HG03103 (cell line): ENCODE measurements at regions not wholly inside any gene's neighbourhood (a gene's known extent, or its start where the extent isn't known, plus 50 kb on each side); places are given as distances from the start of the nearest gene placed in this dataset.

Experiments used
- ATAC-seq: cut with Tn5 transposase; IDR thresholded peaks from one replicate; pipeline ENCODE4 v1.9.1; 2021; ENCODE audit warnings: low read depth; ENCODE audit not compliant: unreplicated experiment

- no peak for ATAC-seq
Observed at GRCh38 chr2:237213315-237214022, 127.8 kb downstream of the COPS8 start.

DNA sequence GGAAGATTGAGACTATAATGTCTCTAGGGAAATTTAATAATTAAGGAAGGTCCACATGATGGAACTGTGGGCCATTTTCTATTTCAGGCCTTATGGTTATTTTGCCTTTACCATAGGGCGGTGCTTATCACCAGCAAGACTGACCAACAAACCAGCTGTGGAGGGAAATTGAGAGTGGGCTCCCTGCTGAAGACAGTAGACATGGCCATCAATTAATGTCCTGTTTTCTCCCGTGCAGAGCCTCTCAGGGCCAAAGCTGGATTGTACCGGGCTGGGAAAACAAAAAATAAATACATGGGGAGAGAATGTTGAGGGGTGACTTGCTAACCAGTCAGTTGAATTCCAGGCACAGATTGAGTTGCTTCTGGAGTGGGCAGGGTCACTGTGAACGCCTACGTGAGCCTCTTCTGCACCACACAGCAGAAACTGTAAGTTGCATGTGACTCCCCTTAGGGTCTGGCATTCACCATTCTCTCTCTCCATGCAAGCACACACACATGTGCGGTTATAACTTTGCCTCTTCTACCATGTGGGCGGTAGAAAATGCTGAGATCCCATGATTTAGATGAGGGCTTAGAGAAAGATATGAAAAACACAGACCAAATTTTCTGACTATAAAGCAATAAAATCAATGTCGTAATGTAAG, 128.5 kb downstream of the COPS8 start:
- no peak for ATAC-seq

GRCh38 chr2:237214963-237215362, 129.3 kb downstream of the COPS8 start:
- no peak for ATAC-seq

DNA sequence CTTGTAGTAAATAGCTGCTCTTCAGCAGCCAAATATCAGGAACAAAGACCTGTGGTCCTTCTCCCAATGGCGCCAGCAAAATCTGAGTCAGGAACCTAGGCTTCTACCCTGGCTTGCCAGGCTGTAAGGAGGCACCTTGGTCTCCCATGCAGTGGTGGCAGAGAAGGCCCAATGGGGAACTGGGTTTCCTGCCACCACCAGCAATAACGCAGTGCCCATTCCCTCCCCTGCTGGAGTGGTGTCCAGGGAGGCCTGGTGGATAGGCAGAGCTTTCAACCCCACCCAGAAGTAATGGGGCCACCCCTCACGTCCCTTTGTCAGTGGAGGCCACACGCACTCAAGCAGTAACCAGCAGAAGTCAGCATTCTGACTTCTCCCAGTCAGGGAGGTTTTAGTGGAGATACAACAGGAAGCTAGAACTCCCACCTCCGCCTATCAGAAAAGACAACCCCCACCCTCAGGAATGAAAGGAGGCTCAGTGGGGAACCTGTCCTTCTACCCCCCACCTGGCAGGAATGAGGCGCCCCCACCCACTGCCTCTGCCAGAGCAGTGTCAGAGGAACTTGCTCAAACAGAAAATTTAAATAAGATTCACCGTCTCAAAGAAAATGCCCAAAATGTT, 132.4 kb downstream of the COPS8 start:
- no peak for ATAC-seq

- ATAC-seq: no peak
Observed at GRCh38 chr2:237218756-237219155, 133.1 kb downstream of the COPS8 start.

DNA sequence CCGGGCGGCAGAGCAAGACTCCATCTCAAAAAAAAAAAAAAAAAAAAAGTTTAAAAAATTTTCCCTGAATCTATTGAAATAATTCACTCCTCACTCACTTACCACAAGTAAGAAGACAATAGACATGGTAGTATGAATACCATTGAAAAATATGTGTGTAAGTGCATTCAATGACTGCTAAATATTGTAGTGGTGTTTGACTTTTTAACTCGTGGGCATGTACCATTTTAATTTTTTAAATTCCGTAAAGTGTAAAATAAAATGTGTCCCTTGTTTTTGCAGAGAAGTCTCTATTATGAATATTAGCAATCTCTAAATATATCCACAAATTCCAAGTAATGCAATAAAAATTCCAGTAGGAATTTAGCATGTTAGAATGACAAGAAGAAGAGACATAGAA, 134.1 kb downstream of the COPS8 start:
- ATAC-seq: no peak

DNA sequence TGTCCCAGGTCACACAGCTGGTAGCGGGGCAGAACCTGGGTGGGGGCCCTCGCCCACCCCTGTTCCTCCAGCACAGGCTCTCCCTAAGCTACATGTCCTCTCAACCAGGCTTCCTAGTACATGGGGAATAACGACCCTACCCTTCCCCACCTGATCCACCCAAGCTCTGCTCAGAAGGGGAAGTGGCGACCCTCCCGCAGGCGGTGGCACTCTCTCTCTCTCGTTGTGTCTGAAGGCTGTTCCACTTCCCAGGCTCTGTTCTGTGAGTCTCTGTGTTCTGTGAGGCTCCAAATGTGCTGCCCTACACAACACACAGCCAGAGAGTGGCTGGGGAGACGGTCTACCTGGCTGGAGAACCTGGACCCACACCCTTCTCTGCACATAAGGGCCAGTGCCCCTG, 135.8 kb downstream of the COPS8 start:
- ATAC-seq: no peak

- ATAC-seq: no peak
Observed at GRCh38 chr2:237222178-237222577, 136.5 kb downstream of the COPS8 start.

DNA sequence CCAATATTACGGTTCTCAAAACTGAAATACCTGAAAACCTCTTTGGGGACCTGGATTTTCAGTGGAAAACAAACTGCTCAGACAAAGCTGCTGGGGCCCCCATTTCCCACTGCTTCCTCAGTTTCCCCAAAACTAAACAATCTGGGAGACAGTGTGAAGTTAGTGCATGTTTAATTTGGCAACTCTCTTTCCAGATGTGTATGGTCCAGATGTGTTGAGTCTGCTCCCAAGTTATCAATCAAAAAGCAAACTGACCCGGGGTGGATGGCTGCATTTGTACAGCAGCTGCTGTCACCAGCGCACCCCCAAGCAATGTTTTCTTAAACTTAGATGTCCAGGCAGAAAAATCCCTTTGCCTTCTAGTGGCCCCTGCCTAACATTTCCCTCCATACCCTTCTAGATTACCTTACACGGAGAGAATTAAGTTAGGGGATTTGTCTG, 136.9 kb downstream of the COPS8 start:
- ATAC-seq: no peak

GRCh38 chr2:237223201-237223861, 137.6 kb downstream of the COPS8 start:
- ATAC-seq: no peak

DNA sequence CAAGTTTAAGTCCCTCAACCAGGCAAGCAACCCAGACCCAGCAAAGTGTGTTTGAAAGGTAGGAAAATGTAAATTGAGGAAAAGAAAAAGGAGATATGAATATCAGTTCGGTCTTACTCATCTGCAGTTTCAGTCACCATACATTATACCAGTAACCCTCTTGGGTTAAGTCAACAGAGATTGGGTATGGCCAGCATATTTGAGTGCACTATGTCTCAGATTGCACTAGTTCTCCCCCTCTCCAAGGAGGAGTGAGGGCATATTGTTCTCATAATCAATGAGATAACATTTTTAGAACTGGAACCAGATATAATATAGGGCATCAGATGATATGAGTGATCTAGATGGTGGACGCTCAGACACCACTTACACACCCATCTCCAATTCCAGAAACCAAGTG, 141.5 kb downstream of the COPS8 start:
- no peak for ATAC-seq

DNA sequence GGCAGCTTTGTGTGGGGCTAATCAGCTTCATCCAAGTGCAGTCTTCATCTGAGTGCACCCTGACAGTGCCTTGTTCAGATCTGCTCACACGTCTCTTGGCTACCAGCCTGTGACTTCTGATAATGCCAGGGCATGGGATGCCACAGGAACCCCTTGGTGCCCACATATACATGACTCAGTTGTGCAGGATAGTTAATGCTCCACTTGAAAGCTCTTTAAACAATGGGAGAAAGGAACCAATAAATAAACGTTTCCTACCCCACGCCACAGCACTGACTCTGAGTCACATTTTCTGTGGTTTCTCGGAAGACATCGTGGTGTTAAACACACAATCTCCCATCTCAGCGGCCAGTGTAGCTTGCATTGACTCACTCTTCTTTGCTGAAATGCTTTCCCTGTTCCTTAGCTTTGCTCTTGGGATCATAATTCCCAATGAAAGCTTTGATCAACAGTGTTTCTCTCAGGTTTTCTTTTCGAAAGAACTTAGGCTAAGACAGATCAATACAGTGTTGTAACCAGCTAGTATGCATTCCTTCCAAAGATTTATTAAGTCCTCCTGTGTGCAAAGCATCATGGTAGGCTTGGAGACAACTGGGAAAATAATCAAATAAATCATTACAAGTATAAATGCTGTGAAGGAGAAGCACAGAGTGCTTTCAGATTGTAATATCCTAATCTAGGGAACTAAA, 142.0 kb downstream of the COPS8 start:
- no peak for ATAC-seq

DNA sequence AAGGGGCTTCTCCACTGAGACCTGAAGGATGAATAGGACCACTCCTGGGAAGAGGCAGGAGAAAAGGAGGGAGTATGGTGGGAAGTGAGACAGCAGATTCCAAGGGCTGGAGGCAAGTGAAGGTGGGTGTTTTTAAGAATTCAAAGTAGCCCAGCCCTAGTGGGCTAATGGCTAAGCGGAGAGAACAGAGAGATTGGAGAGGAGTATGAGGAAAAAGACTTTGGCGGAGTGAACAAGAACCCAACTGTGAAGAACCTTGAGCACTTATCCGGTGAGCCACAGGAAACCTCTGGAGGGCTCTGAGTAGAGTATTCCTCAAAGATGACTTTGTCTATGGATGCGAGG, 142.6 kb downstream of the COPS8 start:
- ATAC-seq: no peak

DNA sequence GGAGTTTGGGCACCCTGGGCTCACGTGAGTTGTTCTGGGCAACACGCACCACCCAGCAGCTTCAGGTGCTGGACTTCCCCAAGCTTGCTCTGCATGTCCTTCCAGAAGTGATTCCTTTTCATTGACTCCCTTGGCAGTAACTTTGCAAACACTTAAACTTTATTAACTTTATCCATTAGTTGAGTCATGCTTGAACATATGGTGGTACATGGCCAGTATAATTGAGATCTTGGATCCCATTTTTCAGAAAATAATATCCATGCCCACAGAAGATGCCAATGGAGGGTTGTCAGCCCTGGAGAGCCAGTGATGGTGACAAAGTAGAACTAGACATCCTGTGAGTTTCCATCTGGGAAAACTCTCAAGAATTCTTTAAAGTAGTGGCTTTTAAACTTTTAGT, 144.2 kb downstream of the COPS8 start:
- ATAC-seq: no peak

DNA sequence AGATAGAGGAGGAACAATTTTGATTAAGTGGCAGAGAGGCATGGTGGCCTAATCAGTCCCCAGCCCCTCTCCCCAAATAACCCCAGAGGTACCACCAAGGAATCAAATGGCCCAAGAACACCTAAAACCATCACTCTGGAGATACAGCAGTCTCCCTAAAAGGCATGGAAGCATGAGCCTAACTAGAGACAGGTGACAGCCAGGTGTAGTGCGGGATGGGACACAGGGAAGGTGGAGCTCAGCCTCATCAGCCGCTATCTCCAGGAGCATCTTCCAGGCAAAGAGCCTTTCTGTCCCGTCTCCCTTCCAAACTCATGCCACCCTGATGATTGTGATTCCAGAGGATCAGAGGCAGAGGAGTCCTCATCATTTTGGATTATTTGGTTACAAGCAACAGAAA, 144.7 kb downstream of the COPS8 start:
- no peak for ATAC-seq

- no peak for ATAC-seq
Observed at GRCh38 chr2:237231593-237231992, 145.9 kb downstream of the COPS8 start.

DNA sequence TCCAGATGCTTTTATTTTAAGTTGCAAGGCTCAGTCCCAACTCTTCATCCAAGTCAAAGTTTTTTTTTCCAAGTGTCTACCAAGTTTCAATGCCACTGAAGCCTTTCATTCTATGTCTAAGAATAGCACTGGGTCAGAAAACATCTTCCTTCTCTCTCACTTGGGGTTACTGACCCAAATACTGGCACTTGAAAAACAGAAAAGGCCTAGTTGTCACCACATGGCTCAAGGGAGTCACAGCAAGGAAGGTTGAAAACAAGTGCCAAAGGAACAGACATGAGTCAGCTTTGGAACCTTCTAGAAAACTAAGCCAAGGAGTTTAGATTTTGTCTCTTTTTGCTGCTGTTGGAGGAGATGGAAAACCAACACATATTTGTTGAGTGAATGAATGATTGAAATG, 146.5 kb downstream of the COPS8 start:
- ATAC-seq: no peak

DNA sequence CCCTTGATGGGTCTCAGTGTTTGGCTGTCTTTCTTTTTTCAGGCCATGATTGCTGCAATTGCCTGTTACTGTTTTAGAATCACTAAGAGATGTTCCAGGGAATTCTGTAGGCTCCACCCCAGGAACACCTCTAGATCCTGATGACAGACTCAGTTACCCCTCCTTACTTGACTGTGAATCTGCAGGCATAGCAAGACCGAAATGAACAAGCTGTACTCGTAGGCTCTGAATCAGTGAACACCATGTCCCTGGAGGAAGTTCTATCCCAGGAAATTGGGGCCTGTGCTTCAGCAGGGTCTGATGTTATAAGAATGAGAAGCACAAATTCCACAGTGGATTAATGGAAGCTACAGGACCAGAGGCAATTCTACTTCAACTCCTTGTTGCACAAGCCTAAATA, 148.6 kb downstream of the COPS8 start:
- no peak for ATAC-seq

GRCh38 chr2:237235383-237236095, 149.8 kb downstream of the COPS8 start:
- ATAC-seq: no peak

- ATAC-seq: no peak
Observed at GRCh38 chr2:237236188-237236587, 150.5 kb downstream of the COPS8 start.
